SK-N-SH (cell line): ENCODE measurements at regions not wholly inside any gene's neighbourhood (a gene's known extent, or its start where the extent isn't known, plus 50 kb on each side); places are given as distances from the start of the nearest gene placed in this dataset.

Source experiments
- CTCF ChIA-PET: fragments of 300-600, 350-600 bp; formaldehyde crosslinking; extraction: SDS; loops from one replicate; lab custom pipeline; 2021; lab: Yijun Ruan, JAX
- POLR2A ChIA-PET: fragments of 350-600 bp; sonication (Branson Sonifier 250); formaldehyde crosslinking; extraction: SDS; loops from one replicate; lab custom pipeline; 2020; ENCODE audit warnings: antibody characterized with exemption, inconsistent platforms; lab: Yijun Ruan, JAX
- DNase-seq: peaks from one replicate; pipeline ENCODE4 v3.0.0; 2012
- H2AFZ ChIP-seq: fragments of 200-600 bp; sonication (generic); 2 replicates; pipeline ENCODE4 v1.8.1; 2016; ENCODE audit warnings: antibody characterized with exemption, mild to moderate bottlenecking, low read depth
- H3F3A ChIP-seq: fragments of 200-600 bp; sonication (generic); replicated peaks from 2 replicates; pipeline ENCODE3; 2016; ENCODE audit warnings: antibody characterized with exemption, mild to moderate bottlenecking; ENCODE audit not compliant: insufficient read depth
- H3K27ac ChIP-seq, 2 experiments: fragments of 200-500 bp in 1 of 2; fragments of 200-600 bp in 1 of 2; sonication (Bioruptor generic) in 1 of 2; sonication (generic), shearing (Covaris generic) in 1 of 2; 2 replicates each; pipeline versions ENCODE4 v1.5.1 to v1.6.1; 2014 to 2016; ENCODE audit warnings: low read depth in 2 of 2, inconsistent platforms in 1 of 2, low read length in 1 of 2, mild to moderate bottlenecking in 1 of 2, mixed read lengths in 1 of 2
- H3K27me3 ChIP-seq: fragments of 200-600 bp; sonication (generic), shearing (Covaris generic); 2 replicates; pipeline ENCODE4 v1.6.1; 2016; ENCODE audit warnings: mixed run types; ENCODE audit not compliant: insufficient read depth
- H3K36me3 ChIP-seq, 2 experiments: fragments of 200-500 bp in 1 of 2; fragments of 200-600 bp in 1 of 2; sonication (Bioruptor generic) in 1 of 2; sonication (generic) in 1 of 2; replicated peaks in 1 of 2; 2 replicates each; pipeline versions ENCODE3 to v1.5.1; 2014 to 2016; ENCODE audit warnings: low read length in 1 of 2, mild to moderate bottlenecking in 1 of 2; ENCODE audit not compliant: insufficient read depth in 2 of 2, control insufficient read depth in 1 of 2
- H3K4me1 ChIP-seq, 2 experiments: fragments of 200-500 bp in 1 of 2; fragments of 200-600 bp in 1 of 2; sonication (Bioruptor generic) in 1 of 2; sonication (generic), shearing (Covaris generic) in 1 of 2; 2 replicates each; pipeline versions ENCODE4 v1.5.1 to v1.6.1; 2014 to 2016; ENCODE audit warnings: low read depth in 1 of 2, low read length in 1 of 2, mixed run types in 1 of 2; ENCODE audit not compliant: insufficient read depth in 2 of 2, control insufficient read depth in 1 of 2
- H3K4me2 ChIP-seq: fragments of 200-600 bp; sonication (generic), shearing (Covaris generic); 2 replicates; pipeline ENCODE4 v1.6.1; 2017; ENCODE audit warnings: mixed run types
- H3K4me3 ChIP-seq, 2 experiments: fragments of 200-500 bp in 1 of 2; fragments of 200-600 bp in 1 of 2; sonication (Bioruptor generic) in 1 of 2; sonication (generic), shearing (Covaris generic) in 1 of 2; 2 replicates each; pipeline versions ENCODE4 v1.5.1 to v1.8.1; 2014 to 2016; ENCODE audit warnings: low read depth in 2 of 2, inconsistent platforms in 1 of 2, low read length in 1 of 2, mild to moderate bottlenecking in 1 of 2, mixed read lengths in 1 of 2, moderate library complexity in 1 of 2
- H3K79me2 ChIP-seq: fragments of 200-600 bp; sonication (generic); 2 replicates; pipeline ENCODE4 v1.8.1; 2017; ENCODE audit warnings: mild to moderate bottlenecking; ENCODE audit not compliant: insufficient read depth
- H3K9ac ChIP-seq: fragments of 200-600 bp; sonication (generic); 2 replicates; pipeline ENCODE4 v1.6.1; 2017; ENCODE audit warnings: mixed run types
- H3K9me2 ChIP-seq: fragments of 200-600 bp; sonication (generic); 2 replicates; pipeline ENCODE4 v1.6.1; 2017; ENCODE audit warnings: mixed run types
- H3K9me3 ChIP-seq: fragments of 200-600 bp; sonication (generic); 2 replicates; pipeline ENCODE4 v1.6.1; 2017; ENCODE audit warnings: mixed run types, mild to moderate bottlenecking, moderate library complexity
- H4K20me1 ChIP-seq: fragments of 200-600 bp; sonication (generic); 2 replicates; pipeline ENCODE4 v1.6.1; 2017; ENCODE audit warnings: mild to moderate bottlenecking, mixed run types; ENCODE audit not compliant: insufficient read depth
- CHD2 ChIP-seq: fragments of 150-350 bp; IDR thresholded peaks from 2 replicates; pipeline ENCODE4 v1.6.1; 2018; ENCODE audit warnings: low read length; ENCODE audit not compliant: partially characterized antibody
- ELF1 ChIP-seq: IDR thresholded peaks from 2 replicates; pipeline ENCODE4 v1.4.0; 2012
- EP300 ChIP-seq, 2 experiments: IDR thresholded peaks; 2 replicates each; pipeline versions ENCODE4 v1.4.0 to v1.6.1; 2012; ENCODE audit warnings: borderline replicate concordance in 1 of 2, low read depth in 1 of 2, low read length in 1 of 2
- EZH2phosphoT487 ChIP-seq: fragments of 200-600 bp; sonication (generic); IDR thresholded peaks from 2 replicates; pipeline ENCODE4 v1.6.1; 2017; ENCODE audit warnings: low read depth, mixed run types, mild to moderate bottlenecking, antibody characterized with exemption, moderate library complexity, borderline replicate concordance
- FOSL2 ChIP-seq: IDR thresholded peaks from 2 replicates; pipeline ENCODE4 v1.4.0; 2012; ENCODE audit warnings: low read depth, mild to moderate bottlenecking, moderate library complexity, borderline replicate concordance
- GABPA ChIP-seq: IDR thresholded peaks from 2 replicates; pipeline ENCODE4 v1.4.0; 2012; ENCODE audit warnings: low read depth, mild to moderate bottlenecking
- JUND ChIP-seq: IDR thresholded peaks from 2 replicates; pipeline ENCODE4 v1.4.0; 2012
- MEF2A ChIP-seq: IDR thresholded peaks from 2 replicates; pipeline ENCODE4 v1.4.0; 2012; ENCODE audit warnings: low read depth, borderline replicate concordance
- MXI1 ChIP-seq: IDR thresholded peaks from 2 replicates; pipeline ENCODE4 v1.6.1; 2012; ENCODE audit warnings: mild to moderate bottlenecking, low read depth, low read length, improper control_type of control experiment
- NFIC ChIP-seq: IDR thresholded peaks from 2 replicates; pipeline ENCODE4 v1.4.0; 2012; ENCODE audit warnings: borderline replicate concordance
- USF2 ChIP-seq: fragments of 150-350 bp; IDR thresholded peaks from 2 replicates; pipeline ENCODE4 v1.6.1; 2017; ENCODE audit warnings: antibody characterized with exemption, low read length, low read depth, borderline replicate concordance
- WGBS: methylation state at CpG from one replicate; pipeline ENCODE4 v1.1.6; 2017; ENCODE audit warnings: low lambda C conversion rate; 5-methylcytosine and 5-hydroxymethylcytosine counted together

- Histone ChIP-seq H3K36me3 (no peaks in the 10 kb centered on the region), H3K9ac (no peak overlapping the region), H3K4me1 (no peaks in the 10 kb centered on the region), H3K79me2 (no peaks in the 10 kb centered on the region), H2AFZ (no peak overlapping the region), H3K27ac (no peak overlapping the region), H3K4me3 (no peak overlapping the region), H3K27me3 (no peaks in the 10 kb centered on the region), H3F3A (no peaks in the 10 kb centered on the region), H3K9me3 (no peaks in the 10 kb centered on the region), H3K4me2 (no peak overlapping the region), H4K20me1 (no peaks in the 10 kb centered on the region), H3K9me2 (no peaks in the 10 kb centered on the region)
- WGBS: 54% methylated on average over 9 of the region's 9 CpGs
- CTCF ChIA-PET: interaction anchor here (0.8 to 1.9 kb wide), 9 partner anchors 10 to 266 kb away, joined by 3 to 5 read pairs (median 4); no protein-coding TSS in a partner anchor
- DNase-seq: no peak
- no peak for TF ChIP-seq FOSL2
- TF ChIP-seq MEF2A: no peak
- no peak for TF ChIP-seq USF2
- POLR2A ChIA-PET: no interaction called here
Measured at GRCh38 chr12:130280231-130280630, 57.5 kb upstream of the PIWIL1 start.

GRCh38 chr12:130280742-130281141 is 56.9 kb upstream of the PIWIL1 start:
- Histone ChIP-seq H3K4me2 (no peak overlapping the region), H2AFZ (no peak overlapping the region), H3K9me2 (no peaks in the 10 kb centered on the region), H3F3A (no peaks in the 10 kb centered on the region), H3K9ac (no peak overlapping the region), H3K4me3 (no peak overlapping the region), H3K27ac (no peak overlapping the region), H3K9me3 (no peaks in the 10 kb centered on the region), H3K79me2 (no peaks in the 10 kb centered on the region), H3K27me3 (no peaks in the 10 kb centered on the region), H4K20me1 (no peaks in the 10 kb centered on the region), H3K36me3 (no peaks in the 10 kb centered on the region), H3K4me1 (no peaks in the 10 kb centered on the region)
- DNase-seq: no peak
- 44% methylated on average over 11 of the region's 11 CpGs for WGBS
- TF ChIP-seq GABPA (no peak), NFIC (no peak), EP300 (IDR thresholded peaks at IDR 0.05; ENCODE audit: borderline replicate concordance in 1 of 2, low read depth in 1 of 2, low read length in 1 of 2) (no peak), JUND (no peak), MXI1 (no peak), MEF2A (no peak), EZH2phosphoT487 (no peak), CHD2 (no peak), ELF1 (no peak)
- ChIA-PET CTCF (interaction anchor here (0.7 to 1.9 kb wide), 12 partner anchors 9 to 267 kb away, joined by 3 to 5 read pairs (median 4); no protein-coding TSS in a partner anchor), POLR2A (no interaction called here)
